Pulmonary artery endothelial cell (primary cell): ENCODE measurements at regions not wholly inside any gene's neighbourhood (a gene's known extent, or its start where the extent isn't known, plus 50 kb on each side); places are given as distances from the start of the nearest gene placed in this dataset.

Source experiments
- DNase-seq: peaks from one replicate; pipeline ENCODE4 v3.0.0-alpha.2; 2011; ENCODE audit warnings: low read depth, low spot score

- DNase-seq, result no peak
These were observed 386.5 kb downstream of the SHQ1 start for GRCh38 chr3:72461787-72462186.

- no peak for DNase-seq
These were observed 387.8 kb downstream of the SHQ1 start for GRCh38 chr3:72460205-72461174.

DNA sequence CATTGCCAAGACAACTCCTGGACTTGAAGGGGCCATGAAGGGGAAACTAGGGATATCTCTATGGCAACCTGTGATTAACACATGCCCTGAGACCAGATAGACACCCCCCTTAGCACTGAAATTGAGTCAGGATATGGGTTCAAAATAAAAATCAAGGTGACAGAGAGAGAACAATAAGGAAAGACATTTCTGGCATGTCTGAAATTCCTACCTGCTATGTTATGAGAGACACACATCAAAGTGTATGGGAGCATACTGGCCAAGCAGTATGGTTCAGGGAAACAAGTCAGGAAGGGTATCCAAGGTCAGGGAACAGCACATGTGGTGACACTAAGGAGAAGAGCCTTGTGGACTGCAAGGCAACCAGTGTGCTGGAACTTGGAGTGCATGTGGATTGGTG, 388.7 kb downstream of the SHQ1 start:
- DNase-seq, result no peak

DNA sequence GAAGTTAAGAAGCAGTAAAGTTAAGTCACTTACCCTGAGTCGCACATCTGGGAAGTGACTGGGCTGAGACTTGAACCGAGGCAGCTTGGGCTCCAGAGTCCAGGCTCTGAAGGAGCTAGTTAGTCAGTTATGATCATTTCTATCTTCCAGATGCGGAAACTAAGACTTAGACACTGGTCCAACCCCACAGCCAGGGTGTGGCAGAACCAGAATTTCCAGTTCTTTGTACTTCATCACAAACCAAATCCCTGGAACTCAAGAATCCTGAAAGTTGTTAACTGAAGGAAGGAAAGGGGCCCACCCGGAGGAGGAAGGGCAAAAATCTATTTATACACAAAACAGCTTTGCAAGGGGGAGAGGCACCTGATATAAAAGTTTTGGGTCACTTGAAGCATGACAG, 389.9 kb downstream of the SHQ1 start:
- DNase-seq, result no peak

GRCh38 chr3:72454441-72454840, 393.8 kb downstream of the SHQ1 start:
- no peak for DNase-seq

GRCh38 chr3:72453706-72454105, 394.5 kb downstream of the SHQ1 start:
- no peak for DNase-seq

GRCh38 chr3:72452745-72453144, 395.5 kb downstream of the SHQ1 start:
- no peak for DNase-seq

GRCh38 chr3:72451841-72452240, 396.4 kb downstream of the SHQ1 start:
- no peak for DNase-seq

GRCh38 chr3:72449551-72449950, 398.7 kb downstream of the SHQ1 start:
- DNase-seq, result no peak

GRCh38 chr3:72448858-72449257, 399.4 kb downstream of the SHQ1 start:
- no peak for DNase-seq

- no peak for DNase-seq
These were observed 399.8 kb downstream of the SHQ1 start for GRCh38 chr3:72448375-72448823.

DNA sequence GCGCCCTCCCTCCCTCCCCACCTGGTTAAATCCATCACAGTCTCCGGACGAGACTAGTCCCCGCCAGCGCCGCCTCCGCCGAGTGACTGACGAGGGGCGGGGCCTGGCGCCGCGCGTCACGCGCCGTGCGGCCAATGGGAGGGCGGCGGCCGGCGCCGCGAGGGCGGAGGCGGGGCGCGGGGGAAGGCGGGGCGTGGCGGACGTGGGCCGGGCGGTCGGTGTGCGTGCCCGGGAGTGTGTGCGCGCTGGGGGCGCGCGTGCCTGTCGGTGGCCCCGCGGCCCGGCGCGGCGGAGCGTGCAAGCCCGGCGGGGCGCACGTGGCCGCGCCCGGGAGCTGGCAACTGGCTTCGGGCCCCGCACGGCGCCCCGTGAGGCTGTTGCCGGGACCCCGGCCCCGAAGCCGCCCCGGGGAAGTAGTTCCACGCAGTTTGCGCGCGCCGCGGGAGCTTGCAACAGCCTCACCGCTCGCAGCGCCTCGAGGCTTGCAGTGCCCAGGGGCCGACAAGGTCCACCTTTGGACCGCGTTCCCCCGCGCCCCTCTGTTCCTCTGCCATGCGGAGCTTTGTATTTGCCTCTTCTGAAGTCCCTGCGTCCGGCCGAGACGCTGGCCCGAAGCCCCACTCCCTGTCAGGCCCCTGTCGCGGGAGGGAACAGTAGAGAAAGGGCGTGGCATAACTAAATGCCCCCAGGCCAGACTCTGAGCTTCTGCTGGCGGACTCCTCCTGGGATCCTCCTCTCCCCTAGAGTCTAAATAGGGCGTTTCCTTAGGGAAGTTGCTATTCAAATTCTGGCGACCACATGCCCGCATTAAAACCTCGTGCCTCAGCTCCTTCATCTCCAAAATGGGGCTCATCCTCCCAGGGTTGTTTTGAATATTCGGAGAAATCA, 400.9 kb downstream of the SHQ1 start:
- peak; percentile 55 for DNase-seq

DNA sequence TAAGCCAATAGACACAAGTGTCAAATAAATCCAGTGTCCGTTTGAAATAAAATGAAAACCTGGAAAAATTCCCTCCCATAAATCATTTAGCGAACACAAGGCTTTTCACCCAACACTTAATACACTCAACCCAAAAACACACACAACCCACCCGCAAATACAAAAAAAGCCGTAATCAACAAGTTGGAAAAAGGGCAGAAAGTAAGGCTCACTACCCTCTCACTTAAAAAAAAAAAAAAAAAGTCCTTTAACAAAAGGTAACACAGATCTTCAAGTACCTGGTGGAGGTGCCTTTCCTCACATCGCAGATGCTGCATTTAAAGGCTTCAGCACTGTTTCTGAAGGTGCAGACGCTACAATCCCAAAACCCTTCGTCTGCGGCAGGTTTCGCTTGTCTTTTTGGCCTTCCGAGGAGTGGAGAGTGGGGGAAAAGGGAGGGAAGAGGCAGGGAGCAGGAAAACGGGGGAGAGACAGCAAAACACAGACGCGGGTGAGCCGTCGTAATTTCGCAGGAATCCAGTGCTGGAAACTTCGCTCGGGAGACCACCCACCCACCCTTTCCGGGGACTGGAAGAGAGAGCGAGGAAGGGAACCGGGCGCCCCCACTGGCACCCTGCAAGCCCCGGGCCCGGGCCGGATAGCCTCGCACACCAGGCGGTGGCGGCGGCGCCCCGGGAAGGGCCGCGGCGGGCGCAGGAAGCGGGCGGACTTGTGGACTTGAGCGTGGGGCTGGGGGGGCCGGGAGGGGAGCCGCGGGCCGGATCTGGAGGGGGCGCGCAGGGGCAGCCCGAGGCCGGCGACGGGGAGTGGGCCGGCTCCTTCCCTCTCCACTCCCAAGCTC, 401.8 kb downstream of the SHQ1 start, which contains the start of gene RYBP:
RYBP (minus strand) TSS at position 404 of the 841 bp plus-strand sequence.
- DNase-seq, result no peak

GRCh38 chr3:72445827-72446217, 402.4 kb downstream of the SHQ1 start:
- no peak for DNase-seq

DNA sequence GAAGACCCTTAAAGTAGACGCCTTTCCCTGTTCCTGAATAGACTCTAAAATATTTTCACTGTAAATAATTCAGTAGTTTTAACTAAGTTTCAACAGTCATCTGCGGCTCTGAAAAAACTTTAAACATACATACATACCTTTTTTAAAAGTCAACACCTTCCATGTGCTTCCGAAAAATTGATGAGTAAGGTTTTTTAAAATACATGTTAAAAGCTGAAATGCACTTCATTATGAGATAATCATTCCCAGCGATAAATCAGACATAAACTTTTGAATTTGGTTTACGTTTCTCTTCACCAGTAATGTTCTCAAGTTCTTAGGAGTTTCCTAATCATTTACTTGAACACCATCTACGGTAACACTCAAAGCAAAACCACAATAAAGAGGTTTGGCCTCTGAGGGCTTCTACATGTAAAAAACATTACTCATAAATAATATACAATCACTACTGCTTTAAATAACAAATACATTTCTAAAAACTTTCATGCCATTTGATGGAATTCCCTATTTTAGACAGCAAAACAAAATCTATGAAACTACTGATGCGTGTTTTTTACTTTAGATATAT, 403.5 kb downstream of the SHQ1 start:
- no peak for DNase-seq

DNA sequence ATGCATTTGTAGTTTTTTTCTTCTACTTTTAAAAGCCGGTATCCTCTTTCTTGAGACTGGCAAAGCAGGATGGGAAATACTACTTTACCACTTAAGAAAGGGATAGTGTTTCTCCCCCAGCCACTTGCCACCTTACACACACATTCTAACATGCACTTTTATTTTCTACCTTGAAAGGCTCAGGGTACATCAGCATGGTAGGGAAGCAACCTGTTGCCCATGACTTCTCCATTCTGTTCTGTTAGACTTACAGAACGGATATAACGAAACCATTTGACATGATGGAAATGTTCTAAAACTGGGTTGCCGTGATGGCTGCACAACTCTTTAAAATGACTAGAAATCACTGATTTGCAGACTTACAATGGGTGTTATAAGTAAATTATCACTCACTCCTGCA, 405.5 kb downstream of the SHQ1 start:
- no peak for DNase-seq

GRCh38 chr3:72441284-72441994, 406.8 kb downstream of the SHQ1 start:
- DNase-seq, result no peak

GRCh38 chr3:72440491-72440890, 407.8 kb downstream of the SHQ1 start:
- no peak for DNase-seq

DNA sequence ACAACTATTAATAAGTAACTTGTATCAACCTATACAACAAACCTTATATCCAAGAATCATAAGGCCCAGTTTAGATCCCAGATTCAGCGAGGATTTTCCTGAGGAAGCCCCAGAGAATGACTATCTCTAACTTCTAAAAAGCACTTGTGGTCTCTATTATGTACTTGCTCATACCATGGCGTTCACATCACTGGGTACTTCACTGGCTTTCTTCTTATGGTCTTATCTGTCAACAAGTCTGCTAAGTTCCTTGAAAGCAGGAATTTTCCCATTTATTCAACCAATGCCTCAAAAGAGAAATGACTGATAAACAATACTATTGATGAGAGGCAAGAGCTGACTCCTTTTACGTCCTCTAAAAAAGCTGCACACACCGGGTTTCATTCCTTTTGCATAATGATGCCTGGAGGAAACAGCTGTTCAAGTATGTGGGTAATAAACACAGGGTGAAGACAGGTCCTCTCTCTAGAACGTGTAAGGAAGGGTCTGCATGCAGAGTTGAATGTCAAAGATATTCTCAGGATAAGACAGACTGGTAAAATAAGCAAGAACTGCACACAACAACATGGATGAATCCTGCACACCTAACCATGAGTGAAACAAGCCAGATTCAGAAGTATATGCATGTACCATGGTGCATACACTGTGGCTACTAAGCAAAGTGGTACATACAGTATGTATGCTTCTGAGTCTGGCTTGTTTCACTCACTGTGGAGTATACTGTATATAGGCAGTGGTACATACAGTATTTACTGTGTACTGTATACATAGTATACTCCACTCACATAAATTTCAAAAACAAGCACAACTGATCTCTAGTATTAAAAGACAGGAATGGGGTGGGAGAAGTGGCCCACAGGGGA, 408.7 kb downstream of the SHQ1 start:
- DNase-seq, result no peak
